GM21528 (cell line): ENCODE measurements at regions not wholly inside any gene's neighbourhood (a gene's known extent, or its start where the extent isn't known, plus 50 kb on each side); places are given as distances from the start of the nearest gene placed in this dataset.
"Not testable (repeated sequence)": the region's sequence is repeated elsewhere in the genome, so short reads cannot be mapped to it uniquely, and the experiment has no call there.

ENCODE experiments used
- ATAC-seq: cut with Tn5 transposase; IDR thresholded peaks from one replicate; pipeline ENCODE4 v1.9.1; 2021; ENCODE audit warnings: mild to moderate bottlenecking, moderate library complexity; ENCODE audit not compliant: unreplicated experiment, low FRiP score

DNA sequence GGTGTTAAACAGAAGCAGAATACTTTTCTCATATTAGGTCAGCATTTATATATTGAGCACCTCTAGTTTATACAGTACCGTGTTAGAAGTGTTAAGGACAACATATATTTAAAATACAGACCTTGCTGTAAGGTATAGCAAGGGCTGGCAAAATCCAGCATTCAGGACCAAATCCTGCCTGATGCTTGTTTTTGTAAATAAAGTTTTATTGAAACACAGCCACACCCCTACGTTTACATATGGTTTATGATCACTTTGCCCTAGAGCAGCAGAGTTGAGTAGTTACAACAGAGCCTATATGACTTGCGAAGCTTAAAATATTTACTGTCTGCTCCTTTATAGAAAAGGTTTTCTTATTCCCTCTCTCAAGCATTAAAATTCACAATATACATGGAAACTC, 877.3 kb downstream of the MCTP2 start:
- no peak for ATAC-seq

DNA sequence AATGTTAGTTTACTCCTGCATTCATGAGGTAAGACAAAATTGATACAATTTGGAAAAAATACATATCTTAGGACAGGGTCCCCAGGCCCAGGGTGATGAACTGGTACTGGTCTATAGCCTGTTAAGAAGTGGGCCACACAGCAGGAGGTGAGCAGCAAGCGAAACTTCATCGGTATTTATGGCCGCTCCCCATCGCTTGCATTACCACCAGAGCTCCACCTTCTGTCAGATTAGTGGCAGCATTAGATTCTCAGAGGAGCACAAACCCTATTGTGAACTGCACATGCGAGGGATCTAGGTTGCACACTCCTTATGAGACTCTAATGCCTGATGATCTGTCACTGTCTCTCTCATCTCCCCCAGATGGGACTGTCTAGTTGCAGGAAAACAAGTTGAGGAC, 880.6 kb downstream of the MCTP2 start:
- ATAC-seq: no peak

DNA sequence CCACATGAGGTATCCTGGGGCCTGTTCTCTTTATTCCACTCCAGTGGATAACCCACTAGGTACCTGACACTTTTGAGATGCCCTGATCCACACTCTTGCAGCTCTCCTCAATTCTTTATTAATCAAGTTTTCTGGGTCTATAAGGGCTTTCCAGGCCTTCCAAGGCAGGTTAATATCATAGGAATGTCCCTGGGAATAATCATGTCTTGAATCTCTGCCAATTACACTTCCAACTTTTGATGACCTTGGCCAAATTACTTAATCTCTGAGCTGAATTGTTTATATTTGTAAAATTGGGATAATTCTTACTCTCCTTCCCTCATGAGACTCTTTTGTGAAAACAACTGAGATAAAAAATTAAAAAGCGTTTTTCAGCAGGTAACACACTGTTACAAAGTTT, 881.7 kb downstream of the MCTP2 start:
- no peak for ATAC-seq

- no peak for ATAC-seq
These were observed 887.8 kb downstream of the MCTP2 start for GRCh38 chr15:95119041-95119610.

GRCh38 chr15:95120595-95120994, 889.2 kb downstream of the MCTP2 start:
- ATAC-seq: no peak

DNA sequence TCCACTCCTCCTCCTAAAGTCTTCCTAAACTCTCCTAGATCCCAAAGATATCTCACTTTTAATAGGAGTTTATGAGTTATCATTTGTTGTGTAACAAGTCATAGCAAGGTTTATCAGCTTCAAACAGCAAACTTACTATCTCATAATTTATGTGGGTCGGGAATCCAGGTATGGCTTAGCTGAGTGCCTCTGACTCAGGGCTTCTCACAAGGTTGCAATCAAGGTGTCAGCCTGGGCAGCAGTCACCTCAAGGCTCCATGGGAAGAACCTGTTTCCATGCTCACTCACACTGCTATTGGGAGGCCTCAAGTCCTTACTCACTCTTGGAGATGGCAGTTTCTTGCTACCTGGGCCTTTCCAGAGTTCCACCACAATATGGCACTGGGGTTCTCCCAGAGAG, 889.8 kb downstream of the MCTP2 start:
- ATAC-seq: no peak

DNA sequence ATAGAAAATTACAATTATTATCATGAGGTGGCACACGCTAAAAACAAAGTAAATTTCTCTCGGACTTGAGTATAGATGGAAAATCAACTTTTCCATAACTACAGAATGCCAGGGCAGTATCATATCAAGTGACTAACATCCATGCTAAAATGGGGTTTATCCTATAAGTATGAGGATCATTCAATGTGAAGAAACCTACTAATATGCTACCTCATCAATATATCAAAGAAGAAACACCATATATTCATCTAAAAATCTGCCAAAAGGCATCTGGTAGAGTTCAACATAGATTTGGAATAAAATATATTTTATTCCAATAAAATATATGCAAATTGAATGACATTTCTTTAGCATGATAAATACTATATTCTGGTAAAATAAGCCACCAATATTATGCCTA, 894.4 kb downstream of the MCTP2 start:
- ATAC-seq: no peak

DNA sequence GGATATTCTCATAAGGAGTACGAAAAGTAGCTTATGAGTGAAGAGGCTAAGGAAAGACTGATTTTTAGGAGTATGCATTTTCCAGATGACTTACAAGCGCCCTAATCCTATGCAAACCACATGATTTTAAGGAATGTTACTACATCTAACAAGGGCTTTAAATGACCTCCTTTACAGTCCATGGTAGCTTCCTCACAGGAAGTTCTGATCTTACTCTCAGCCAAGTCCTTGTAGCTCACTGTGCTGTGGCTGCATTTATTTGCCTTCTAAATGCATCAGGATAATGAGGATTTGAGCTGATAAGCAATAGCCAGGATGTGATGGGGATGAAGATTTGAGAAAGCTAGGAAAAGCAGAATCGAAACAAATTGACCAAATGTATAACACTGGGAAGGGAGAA, 896.0 kb downstream of the MCTP2 start:
- no peak for ATAC-seq

GRCh38 chr15:95129574-95129973, 898.2 kb downstream of the MCTP2 start:
- no peak for ATAC-seq

DNA sequence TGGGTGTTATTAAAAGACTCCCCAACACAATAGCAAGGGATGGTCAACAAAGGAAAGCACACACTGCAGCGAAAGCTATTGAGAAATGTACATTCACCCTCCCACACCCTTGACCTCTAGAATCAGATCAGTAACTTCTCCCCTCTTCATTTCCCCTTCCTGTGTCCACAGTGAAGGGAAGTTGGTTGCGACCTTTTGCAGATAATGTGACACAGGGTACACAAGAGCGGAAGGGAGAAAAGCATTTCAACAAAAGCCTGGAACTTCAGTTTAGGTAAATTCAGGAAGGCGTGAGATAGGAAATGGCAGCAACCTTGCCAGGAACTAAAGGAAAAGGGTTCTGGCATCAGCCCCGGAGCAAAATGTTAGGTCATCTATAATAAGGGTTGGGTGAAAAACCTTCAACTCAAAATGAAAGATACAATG, 899.8 kb downstream of the MCTP2 start:
- ATAC-seq: no peak

DNA sequence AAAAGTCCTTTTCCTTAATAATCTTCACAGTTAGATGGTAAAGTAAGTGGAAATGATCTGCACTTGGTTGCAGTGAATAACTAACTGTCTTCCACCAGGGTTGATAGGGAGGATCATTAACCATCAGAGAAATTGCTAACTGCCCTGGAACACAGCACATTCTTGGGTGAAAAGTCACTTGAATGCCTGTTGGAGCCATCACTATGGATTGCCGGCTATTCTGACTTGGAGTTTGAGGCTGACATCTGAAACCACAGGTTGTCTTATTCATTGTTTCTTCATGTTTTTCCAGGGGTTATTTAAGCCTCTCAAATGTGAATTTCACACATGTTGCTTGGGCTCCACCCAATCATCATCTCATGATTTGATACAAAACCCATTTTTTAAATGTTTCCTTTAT, 901.4 kb downstream of the MCTP2 start:
- ATAC-seq: no peak

DNA sequence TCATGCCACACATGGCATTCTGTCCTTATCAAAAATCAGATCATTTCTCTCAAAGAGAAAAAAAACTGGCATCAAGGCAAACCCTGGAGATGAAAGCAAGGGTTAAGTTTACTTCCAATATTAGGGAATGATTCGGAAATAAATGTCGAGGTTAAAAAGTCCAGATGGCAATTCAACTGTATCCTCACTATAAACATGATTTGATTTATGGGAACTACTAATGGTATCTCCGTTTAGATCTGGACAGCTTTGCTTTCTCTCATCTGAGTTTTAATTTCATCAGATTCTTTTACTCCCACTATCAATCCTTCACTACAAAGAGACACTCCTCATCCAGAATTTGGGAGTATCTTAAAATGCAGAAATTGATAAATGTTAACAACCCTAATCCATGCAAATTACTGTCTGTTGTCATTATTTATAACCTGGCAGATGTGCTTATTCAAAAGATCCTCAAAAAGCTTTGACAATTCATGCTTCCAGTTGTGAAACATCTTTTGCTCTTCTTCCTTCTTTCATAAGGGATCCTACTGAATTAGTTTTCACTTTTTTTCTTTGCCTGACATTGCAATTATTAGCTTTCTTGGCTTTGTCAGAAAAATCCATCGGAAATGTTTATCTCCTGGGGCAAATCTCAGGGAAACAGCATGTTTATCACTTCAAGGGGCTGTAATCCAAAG, 903.2 kb downstream of the MCTP2 start:
- no peak for ATAC-seq

DNA sequence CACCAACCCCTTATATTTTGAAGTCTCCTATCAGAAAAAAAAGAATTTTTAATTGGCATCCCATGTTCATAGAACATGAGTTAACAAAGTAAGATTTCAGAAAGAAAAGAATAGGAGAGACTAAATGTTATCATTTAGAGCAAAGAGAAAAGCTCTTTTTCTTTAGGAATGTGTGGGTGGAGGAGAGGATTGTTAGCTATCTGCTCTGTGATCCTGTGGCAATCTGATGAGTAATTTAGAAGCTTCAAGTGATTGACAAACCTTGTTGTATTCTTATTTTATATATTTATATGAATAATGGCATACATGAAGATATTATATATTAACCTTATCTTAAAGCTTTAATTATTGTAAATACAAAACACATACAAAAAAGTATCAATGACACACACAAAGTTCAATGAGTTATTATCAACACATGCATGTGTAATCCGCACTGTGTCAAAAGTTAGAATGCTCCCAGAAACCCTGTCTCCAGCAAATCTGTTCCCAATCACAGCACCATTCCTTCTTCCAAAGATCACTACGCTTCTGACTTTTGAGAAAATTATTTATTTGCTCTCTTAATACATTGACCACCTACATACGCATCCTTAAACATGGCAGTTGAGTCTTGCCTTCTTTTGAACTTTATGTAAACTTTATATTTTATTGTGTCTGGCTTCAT, 907.4 kb downstream of the MCTP2 start:
- ATAC-seq: no peak

GRCh38 chr15:95141486-95141885, 910.1 kb downstream of the MCTP2 start:
- no peak for ATAC-seq

DNA sequence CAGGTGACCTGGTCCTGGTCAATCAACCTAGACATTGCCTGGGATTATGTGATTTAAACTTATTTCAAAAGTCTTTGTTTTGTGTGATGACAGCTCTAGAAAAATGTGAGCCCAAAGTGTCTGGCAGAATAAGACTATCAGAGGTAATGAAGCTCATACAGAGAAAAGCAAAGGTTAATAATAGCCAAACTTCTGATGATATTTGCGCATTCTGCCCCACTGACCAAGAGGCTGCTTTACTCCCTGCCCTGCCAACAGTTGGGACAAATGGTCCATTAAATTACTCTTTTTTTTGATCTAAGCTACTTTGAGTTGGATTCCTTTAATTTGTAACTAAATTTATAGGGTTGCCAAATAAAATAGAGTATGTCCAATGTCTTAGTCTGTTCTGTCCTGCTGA, 911.2 kb downstream of the MCTP2 start:
- ATAC-seq: no peak

DNA sequence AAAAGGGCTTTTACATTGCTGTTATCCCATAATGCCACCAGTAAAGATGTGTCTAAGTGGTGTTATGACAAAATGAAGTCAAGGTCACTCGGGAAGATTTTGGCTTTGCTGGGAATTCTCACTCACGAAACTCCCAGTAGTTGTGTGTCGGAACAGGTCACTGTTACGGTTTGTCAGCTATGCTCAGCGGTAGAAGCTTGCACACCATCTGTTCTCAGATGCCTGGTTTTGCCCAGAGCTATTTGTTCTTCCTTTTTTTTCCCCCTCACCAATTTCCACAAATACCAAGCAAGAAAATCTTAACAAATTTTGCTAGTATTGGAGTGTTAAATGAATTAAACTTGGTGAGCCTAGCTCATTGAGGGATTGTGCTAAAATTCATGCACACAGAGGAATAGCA, 915.1 kb downstream of the MCTP2 start:
- ATAC-seq: no peak

- no peak for ATAC-seq
These were observed 916.8 kb downstream of the MCTP2 start for GRCh38 chr15:95148183-95148582.

DNA sequence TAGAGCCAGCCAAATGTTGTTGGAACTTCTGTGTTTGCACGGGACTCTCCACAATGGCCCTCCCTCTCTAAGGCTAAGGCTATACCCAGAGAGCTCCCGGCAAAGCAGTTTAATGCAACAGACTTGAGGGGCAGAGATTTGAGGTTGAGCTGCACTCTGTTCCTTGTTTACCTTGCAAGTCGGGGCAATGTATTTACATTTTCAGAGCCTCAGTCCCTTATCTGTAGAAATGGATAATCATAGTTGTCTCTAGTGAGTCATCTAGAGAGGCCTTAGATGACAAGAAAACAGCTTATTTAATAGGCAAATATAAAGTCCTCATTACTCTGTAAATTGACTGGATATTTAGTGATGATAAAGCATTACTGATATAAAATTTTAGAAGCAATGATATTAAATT, 917.7 kb downstream of the MCTP2 start:
- no peak for ATAC-seq

DNA sequence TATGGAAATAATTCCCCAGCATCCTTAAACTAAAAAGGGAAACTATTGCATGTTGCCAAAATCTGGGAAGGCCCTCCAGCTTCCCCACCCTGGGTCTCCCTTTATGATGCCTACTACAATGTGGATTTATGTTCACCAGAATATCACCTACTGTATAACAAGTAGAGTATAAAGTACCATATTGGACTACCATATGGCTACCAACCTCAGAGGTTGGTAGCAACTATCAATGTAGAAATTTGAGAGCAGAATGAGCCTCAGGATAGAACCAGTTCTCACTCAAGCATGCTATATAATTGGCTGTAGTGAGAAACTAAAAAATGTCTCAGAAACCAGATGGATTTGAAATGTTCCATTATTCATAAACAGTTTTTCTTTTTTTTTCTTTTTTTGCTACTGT, 918.4 kb downstream of the MCTP2 start:
- ATAC-seq: no peak

DNA sequence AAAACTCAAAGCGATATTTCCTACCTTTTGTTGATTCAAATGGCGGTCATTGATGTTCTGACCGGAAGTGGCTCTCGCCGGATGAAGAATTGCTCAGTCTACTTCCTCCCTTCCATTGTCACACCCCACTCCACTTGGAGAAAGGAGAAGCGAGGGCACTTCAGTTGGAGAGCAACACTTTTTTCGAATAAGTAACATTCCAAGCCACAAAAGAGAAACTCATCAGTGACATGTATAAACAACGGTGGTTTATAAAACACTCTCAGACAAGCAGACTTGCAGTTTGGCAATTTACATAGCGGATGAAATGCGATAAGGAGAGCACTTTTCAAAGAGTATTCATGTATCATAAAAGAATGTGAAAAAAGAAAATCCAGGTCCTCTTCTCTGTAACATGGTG, 919.1 kb downstream of the MCTP2 start:
- no peak for ATAC-seq

GRCh38 chr15:95152741-95153140, 921.4 kb downstream of the MCTP2 start:
- no peak for ATAC-seq

GRCh38 chr15:95153201-95153600, 921.8 kb downstream of the MCTP2 start:
- not testable (repeated sequence) for ATAC-seq
